WTC11 (cell line): ENCODE measurements at regions not wholly inside any gene's neighbourhood (a gene's known extent, or its start where the extent isn't known, plus 50 kb on each side); places are given as distances from the start of the nearest gene placed in this dataset.

Experiments
- ATAC-seq: fragments of 200-7000 bp; cut with Tn5 transposase; 2 replicates; pipeline ENCODE4 v1.10.0; 2021; ENCODE audit warnings: mild to moderate bottlenecking, moderate library complexity
- CTCF ChIA-PET: fragments of 300-600 bp; sonication (Branson Sonifier 250); formaldehyde crosslinking; loops from one replicate; lab custom pipeline; 2021; ENCODE audit warnings: antibody characterized with exemption; lab: Charles Lee
- POLR2A ChIA-PET: fragments of 350-600 bp; sonication (Branson Sonifier 250); formaldehyde crosslinking; loops from one replicate; lab custom pipeline; 2021; ENCODE audit warnings: antibody characterized with exemption; lab: Charles Lee
- DNase-seq: peaks from one replicate; pipeline ENCODE4 v3.0.0; 2021; ENCODE audit warnings: low spot score
- H3K27ac Mint-ChIP-seq: 2 replicates; pipeline ENCODE4 v1.8.0; 2021; ENCODE audit warnings: mixed read lengths
- H3K27me3 Mint-ChIP-seq: 2 replicates; pipeline ENCODE4 v1.8.0; 2021; ENCODE audit warnings: low read depth, mild to moderate bottlenecking, moderate library complexity, mixed read lengths
- H3K36me3 Mint-ChIP-seq: 2 replicates; pipeline ENCODE4 v1.8.0; 2021; ENCODE audit warnings: mixed read lengths
- H3K4me1 Mint-ChIP-seq: 2 replicates; pipeline ENCODE4 v1.8.0; 2022; ENCODE audit warnings: mixed read lengths
- H3K4me3 Mint-ChIP-seq: 2 replicates; pipeline ENCODE4 v1.8.0; 2021; ENCODE audit warnings: mild to moderate bottlenecking, moderate library complexity, mixed read lengths
- H3K9me3 Mint-ChIP-seq: 2 replicates; pipeline ENCODE4 v1.8.0; 2021; ENCODE audit warnings: mixed read lengths
- AFF4 ChIP-seq: sonication (generic); formaldehyde crosslinking; IDR thresholded peaks from 2 replicates; pipeline ENCODE4 v1.8.1; 2023; ENCODE audit warnings: mild to moderate bottlenecking, missing genetic modification reagents, borderline replicate concordance
- AR ChIP-seq: fragments of 250-450 bp; sonication (Bioruptor Pico); IDR thresholded peaks from 2 replicates; pipeline ENCODE4 v1.9.0; 2021; ENCODE audit warnings: mild to moderate bottlenecking
- ARID4B ChIP-seq: sonication (generic); formaldehyde crosslinking; IDR thresholded peaks from 2 replicates; pipeline ENCODE4 v1.8.0; 2023; ENCODE audit warnings: missing genetic modification reagents, mild to moderate bottlenecking, borderline replicate concordance
- CREM ChIP-seq: sonication (generic); formaldehyde crosslinking; IDR thresholded peaks from 2 replicates; pipeline ENCODE4 v1.8.1; 2022; ENCODE audit warnings: mild to moderate bottlenecking, missing genetic modification reagents, moderate library complexity
- E2F1 ChIP-seq: sonication (generic); formaldehyde crosslinking; IDR thresholded peaks from 2 replicates; pipeline ENCODE4 v1.8.0; 2022; ENCODE audit warnings: mild to moderate bottlenecking, missing genetic modification reagents
- ETV6 ChIP-seq: sonication (generic); formaldehyde crosslinking; IDR thresholded peaks from 2 replicates; pipeline ENCODE4 v1.8.1; 2022; ENCODE audit warnings: mild to moderate bottlenecking, missing genetic modification reagents
- FOXK1 ChIP-seq: sonication (generic); formaldehyde crosslinking; IDR thresholded peaks from 2 replicates; pipeline ENCODE4 v1.8.0; 2022; ENCODE audit warnings: mild to moderate bottlenecking, moderate library complexity, missing genetic modification reagents
- FOXP4 ChIP-seq: sonication (generic); formaldehyde crosslinking; IDR thresholded peaks from 2 replicates; pipeline ENCODE4 v1.8.0; 2022; ENCODE audit warnings: mild to moderate bottlenecking, missing genetic modification reagents
- MAX ChIP-seq: sonication (generic); formaldehyde crosslinking; IDR thresholded peaks from 2 replicates; pipeline ENCODE4 v1.8.0; 2022; ENCODE audit warnings: mild to moderate bottlenecking, missing genetic modification reagents
- NFE2L1 ChIP-seq: sonication (generic); formaldehyde crosslinking; IDR thresholded peaks from 2 replicates; pipeline ENCODE4 v1.8.1; 2023; ENCODE audit warnings: missing genetic modification reagents
- NR2C2 ChIP-seq: sonication (generic); formaldehyde crosslinking; IDR thresholded peaks from 2 replicates; pipeline ENCODE4 v1.8.0; 2022; ENCODE audit warnings: mild to moderate bottlenecking, missing genetic modification reagents
- RORB ChIP-seq: fragments of 250-450 bp; sonication (Bioruptor Pico); IDR thresholded peaks from 2 replicates; pipeline ENCODE4 v1.9.0; 2021; ENCODE audit warnings: mild to moderate bottlenecking
- TEAD1 ChIP-seq: sonication (generic); formaldehyde crosslinking; IDR thresholded peaks from 2 replicates; pipeline ENCODE4 v1.8.0; 2022; ENCODE audit warnings: mild to moderate bottlenecking, missing genetic modification reagents
- ZNF317 ChIP-seq: sonication (generic); formaldehyde crosslinking; IDR thresholded peaks from 2 replicates; pipeline ENCODE4 v1.8.1; 2023; ENCODE audit warnings: low read depth, mild to moderate bottlenecking, moderate library complexity, missing genetic modification reagents, borderline replicate concordance
- ZNF512 ChIP-seq: sonication (generic); formaldehyde crosslinking; IDR thresholded peaks from 2 replicates; pipeline ENCODE4 v1.8.1; 2022; ENCODE audit warnings: missing genetic modification reagents, borderline replicate concordance
- ZNF671 ChIP-seq: fragments of 250-450 bp; sonication (Bioruptor Pico); IDR thresholded peaks from 2 replicates; pipeline ENCODE4 v1.8.0; 2021; ENCODE audit warnings: mild to moderate bottlenecking
- ZSCAN18 ChIP-seq: fragments of 250-450 bp; sonication (Bioruptor Pico); IDR thresholded peaks from 2 replicates; pipeline ENCODE4 v2.1.2; 2022; ENCODE audit warnings: mild to moderate bottlenecking, moderate library complexity

- TF ChIP-seq AR (no peak), ARID4B (CRISPR knock-in tag) (no peak)
Observed at GRCh38 chr1:170225781-170226530, 80.2 kb downstream of the NTMT2 start (continued).

- Mint-ChIP-seq H3K4me1 (peaks cover 4% of the 10 kb centered on the region), H3K36me3 (no peaks in the 10 kb centered on the region), H3K9me3 (peaks cover 5% of the 10 kb centered on the region; the same call in 1 of the 2 replicates), H3K27ac (no peak overlapping the region), H3K27me3 (no peaks in the 10 kb centered on the region), H3K4me3 (no peak overlapping the region)
- ATAC-seq: no peak
- DNase-seq: no peak
- POLR2A ChIA-PET: no interaction called here
- CTCF ChIA-PET: no interaction called here
- TF ChIP-seq NFE2L1 (CRISPR knock-in tag): no peak
- TF ChIP-seq RORB (CRISPR knock-in tag): no peak
- no peak for TF ChIP-seq ZNF512
- no peak for TF ChIP-seq AFF4 (CRISPR knock-in tag)
- TF ChIP-seq MAX (CRISPR knock-in tag): no peak
- TF ChIP-seq NR2C2 (CRISPR knock-in tag): no peak
- TF ChIP-seq TEAD1 (CRISPR knock-in tag): no peak
- TF ChIP-seq ZSCAN18 (CRISPR knock-in tag): no peak
- no peak for TF ChIP-seq FOXP4 (CRISPR knock-in tag)
- TF ChIP-seq ZNF671: no peak
- no peak for TF ChIP-seq ETV6 (CRISPR knock-in tag)
- no peak for TF ChIP-seq ZNF317 (CRISPR knock-in tag)
- TF ChIP-seq CREM (CRISPR knock-in tag): no peak
- no peak for TF ChIP-seq FOXK1 (CRISPR knock-in tag)
- TF ChIP-seq E2F1: no peak
Observed at GRCh38 chr1:170226767-170227166, 81.0 kb downstream of the NTMT2 start.
